IMR-90 (cell line): ENCODE measurements at regions not wholly inside any gene's neighbourhood (a gene's known extent, or its start where the extent isn't known, plus 50 kb on each side); places are given as distances from the start of the nearest gene placed in this dataset.

Experiments
- ATAC-seq: fragments of 200-7000 bp; cut with Tn5 transposase; 2 replicates; pipeline ENCODE4 v1.9.1; 2020; ENCODE audit warnings: low read depth, mild to moderate bottlenecking, moderate library complexity
- BruUV-seq: library from RNA; stranded (reverse); fragments of 400-500 nt; replicated peaks from 2 replicates; lab custom pipeline; 2021; lab: Mats Ljungman, UMichigan
- CTCF ChIA-PET: fragments of 300-600 bp; formaldehyde crosslinking; extraction: SDS; loops from one replicate; lab custom pipeline; 2021; ENCODE audit warnings: antibody characterized with exemption; lab: Yijun Ruan, JAX
- POLR2A ChIA-PET: fragments of 300-600 bp; sonication (Branson Sonifier 250); formaldehyde crosslinking; loops from one replicate; lab custom pipeline; 2022; ENCODE audit warnings: antibody characterized with exemption; ENCODE audit not compliant: unreplicated experiment; lab: Charles Lee
- DNase-seq: peaks from one replicate; pipeline ENCODE4 v3.0.0; 2013
- H2AFZ ChIP-seq: replicated peaks from 2 replicates; pipeline ENCODE3; 2013; ENCODE audit warnings: low read length, mild to moderate bottlenecking; ENCODE audit not compliant: poor library complexity
- H2AK5ac ChIP-seq: 2 replicates; pipeline ENCODE4 v1.6.1; 2013; ENCODE audit warnings: low read depth, low read length, inconsistent platforms
- H2AK9ac ChIP-seq: replicated peaks from 2 replicates; pipeline ENCODE3; 2013; ENCODE audit warnings: mild to moderate bottlenecking, low read depth, low read length, moderate library complexity; ENCODE audit not compliant: poor library complexity
- H2BK120ac ChIP-seq: 2 replicates; pipeline ENCODE4 v1.6.1; 2013; ENCODE audit warnings: low read depth, low read length, inconsistent platforms
- H2BK15ac ChIP-seq: 3 replicates; pipeline ENCODE4 v1.6.1; 2013; ENCODE audit warnings: low read depth, low read length, inconsistent platforms
- H2BK20ac ChIP-seq: 2 replicates; pipeline ENCODE4 v1.6.1; 2013; ENCODE audit warnings: low read depth, mild to moderate bottlenecking, inconsistent platforms, low read length, moderate library complexity
- H2BK5ac ChIP-seq: 2 replicates; pipeline ENCODE4 v1.6.1; 2013; ENCODE audit warnings: mild to moderate bottlenecking, low read depth, low read length, inconsistent platforms; ENCODE audit not compliant: poor library complexity, severe bottlenecking
- H3K14ac ChIP-seq: replicated peaks from 2 replicates; pipeline ENCODE4 v1.6.1; 2013; ENCODE audit warnings: low read depth, low read length, inconsistent platforms
- H3K18ac ChIP-seq: 2 replicates; pipeline ENCODE4 v1.6.1; 2013; ENCODE audit warnings: low read depth, low read length, control low read depth
- H3K23ac ChIP-seq: 2 replicates; pipeline ENCODE4 v1.6.1; 2013; ENCODE audit warnings: low read depth, low read length, inconsistent platforms
- H3K27ac ChIP-seq: 2 replicates; pipeline ENCODE4 v1.5.1; 2013; ENCODE audit warnings: mild to moderate bottlenecking, control low read depth, low read length; ENCODE audit not compliant: insufficient read depth
- H3K27me3 ChIP-seq: 2 replicates; pipeline ENCODE4 v1.6.1; 2013; ENCODE audit warnings: low read length; ENCODE audit not compliant: control insufficient read depth, insufficient read depth
- H3K36me3 ChIP-seq: 2 replicates; pipeline ENCODE4 v1.6.1; 2013; ENCODE audit warnings: low read length, mixed read lengths; ENCODE audit not compliant: control insufficient read depth, insufficient read depth
- H3K4ac ChIP-seq: 2 replicates; pipeline ENCODE4 v1.6.1; 2013; ENCODE audit warnings: low read depth, low read length, inconsistent platforms
- H3K4me1 ChIP-seq: 2 replicates; pipeline ENCODE4 v1.6.1; 2013; ENCODE audit warnings: low read length, mixed read lengths; ENCODE audit not compliant: control insufficient read depth, insufficient read depth
- H3K4me2 ChIP-seq: 2 replicates; pipeline ENCODE4 v1.6.1; 2013; ENCODE audit warnings: low read depth, mild to moderate bottlenecking, control low read depth, low read length, moderate library complexity
- H3K4me3 ChIP-seq: 2 replicates; pipeline ENCODE4 v1.5.1; 2013; ENCODE audit warnings: low read depth, mild to moderate bottlenecking, control low read depth, low read length, moderate library complexity; ENCODE audit not compliant: insufficient read depth
- H3K56ac ChIP-seq: 2 replicates; pipeline ENCODE4 v1.6.1; 2013; ENCODE audit warnings: low read length, inconsistent platforms; ENCODE audit not compliant: insufficient read depth; ENCODE audit errors: extremely low read depth
- H3K79me1 ChIP-seq, 2 experiments: 2 replicates each; pipeline ENCODE4 v1.6.1; 2013; ENCODE audit warnings: low read length in 2 of 2, inconsistent platforms in 1 of 2, low read depth in 1 of 2
- H3K9ac ChIP-seq: 2 replicates; pipeline ENCODE4 v1.6.1; 2013; ENCODE audit warnings: low read depth, low read length, control low read depth
- H3K9me1 ChIP-seq: 2 replicates; pipeline ENCODE4 v1.6.1; 2013; ENCODE audit warnings: low read length, inconsistent platforms; ENCODE audit not compliant: insufficient read depth
- H3K9me3 ChIP-seq: 2 replicates; pipeline ENCODE4 v1.6.1; 2013; ENCODE audit warnings: low read length; ENCODE audit not compliant: control insufficient read depth, insufficient read depth
- H4K20me1 ChIP-seq: 2 replicates; pipeline ENCODE4 v1.6.1; 2013; ENCODE audit warnings: low read length, inconsistent platforms; ENCODE audit not compliant: insufficient read depth
- H4K5ac ChIP-seq: 2 replicates; pipeline ENCODE4 v1.6.1; 2013; ENCODE audit warnings: mild to moderate bottlenecking, low read depth, low read length, control low read depth
- H4K8ac ChIP-seq, 2 experiments: 2 replicates each; pipeline ENCODE4 v1.6.1; 2013; ENCODE audit warnings: low read depth in 2 of 2, low read length in 2 of 2, control low read depth in 1 of 2, inconsistent platforms in 1 of 2
- H4K91ac ChIP-seq: 2 replicates; pipeline ENCODE4 v1.6.1; 2013; ENCODE audit warnings: low read depth, low read length, inconsistent platforms; ENCODE audit not compliant: insufficient read depth
- BHLHE40 ChIP-seq: fragments of 150-350 bp; IDR thresholded peaks from 2 replicates; pipeline ENCODE4 v1.6.1; 2016; ENCODE audit warnings: mild to moderate bottlenecking, low read depth, low read length
- CEBPB ChIP-seq: IDR thresholded peaks from 2 replicates; pipeline ENCODE4 v1.6.1; 2012; ENCODE audit warnings: low read depth, low read length, improper control_type of control experiment
- MAZ ChIP-seq: IDR thresholded peaks from 2 replicates; pipeline ENCODE4 v1.6.1; 2012; ENCODE audit warnings: low read depth, mild to moderate bottlenecking, low read length, improper control_type of control experiment, moderate library complexity, borderline replicate concordance
- MXI1 ChIP-seq: IDR thresholded peaks from 2 replicates; pipeline ENCODE4 v1.6.1; 2012; ENCODE audit warnings: low read depth, mild to moderate bottlenecking, low read length, moderate library complexity, borderline replicate concordance
- NFE2L2 ChIP-seq: fragments of 150-350 bp; IDR thresholded peaks from 2 replicates; pipeline ENCODE4 v1.6.1; 2016; ENCODE audit warnings: low read depth, mild to moderate bottlenecking, low read length
- RAD21 ChIP-seq: IDR thresholded peaks from 2 replicates; pipeline ENCODE4 v1.6.1; 2012; ENCODE audit warnings: low read length, improper control_type of control experiment
- SMC3 ChIP-seq: fragments of 150-350 bp; IDR thresholded peaks from 2 replicates; pipeline ENCODE4 v1.6.1; 2016; ENCODE audit warnings: low read depth, mild to moderate bottlenecking, antibody characterized with exemption, low read length, moderate library complexity
- dilution Hi-C: fragments of 300-500 bp; cut with HindIII; formaldehyde crosslinking; loops from one replicate; pipeline ENCODE4 v1.14.3; 2018; ENCODE audit warnings: low sequenced_read_pairs; ENCODE audit not compliant: unreplicated experiment
- in situ Hi-C: fragments of 300-500 bp; cut with MboI; formaldehyde crosslinking; loops from 3 replicates; pipeline ENCODE4 v1.14.3; 2019; ENCODE audit warnings: low sequenced_read_pairs, inconsistent platforms, mixed read lengths
- intact Hi-C: fragments of 100-400 bp; cut with micrococcal nuclease; formaldehyde crosslinking; loops from 2 replicates; pipeline ENCODE4 v1.10.0; 2022
- TF ChIP-seq, protein P1 (sequence below): fragments of 150-350 bp; IDR thresholded peaks from 2 replicates; pipeline ENCODE4 v1.6.1; 2017; ENCODE audit warnings: mild to moderate bottlenecking, antibody characterized with exemption, low read length, low read depth
- TF ChIP-seq, protein P2 (sequence below): fragments of 150-350 bp; IDR thresholded peaks from 2 replicates; pipeline ENCODE4 v1.6.1; 2016; ENCODE audit warnings: low read depth, mild to moderate bottlenecking, low read length, moderate library complexity, borderline replicate concordance
- TF ChIP-seq, protein P3 (sequence below): conservative IDR thresholded peaks from 2 replicates; pipeline ENCODE4 v1.5.1; 2012; ENCODE audit warnings: mild to moderate bottlenecking, low read depth, low read length, improper control_type of control experiment

GRCh38 chr2:217195016-217195415 lies 335.2 kb upstream of the TNP1 start:
- no peak for DNase-seq
- Histone ChIP-seq H3K36me3 (no peaks in the 10 kb centered on the region), H3K9me1 (no peaks in the 10 kb centered on the region), H2AFZ (no peak overlapping the region), H3K4me2 (no peak overlapping the region), H3K23ac (no peak overlapping the region), H3K56ac (no peak overlapping the region), H2BK20ac (no peak overlapping the region), H3K4me3 (no peak overlapping the region), H3K9me3 (peaks cover 3% of the 10 kb centered on the region), H2AK5ac (no peak overlapping the region), H3K4me1 (peaks cover 2% of the 10 kb centered on the region; the same call in 1 of the 2 replicates), H3K4ac (no peak overlapping the region), H4K91ac (no peak overlapping the region), H4K5ac (no peak overlapping the region), H2BK120ac (no peak overlapping the region), H2AK9ac (no peak overlapping the region), H2BK5ac (no peak overlapping the region), H3K27me3 (no peaks in the 10 kb centered on the region), H3K79me1 (no peaks in the 10 kb centered on the region), H3K14ac (no peak overlapping the region), H3K27ac (no peak overlapping the region), H4K8ac (no peak overlapping the region), H4K20me1 (no peaks in the 10 kb centered on the region), H2BK15ac (no peak overlapping the region), H3K18ac (no peak overlapping the region), H3K9ac (no peak overlapping the region)
- TF ChIP-seq NFE2L2 (no peak), SMC3 (no peak), MAZ (no peak), RAD21 (no peak), MXI1 (no peak), CEBPB (no peak), BHLHE40 (no peak)
- TF ChIP-seq, protein P1, sequence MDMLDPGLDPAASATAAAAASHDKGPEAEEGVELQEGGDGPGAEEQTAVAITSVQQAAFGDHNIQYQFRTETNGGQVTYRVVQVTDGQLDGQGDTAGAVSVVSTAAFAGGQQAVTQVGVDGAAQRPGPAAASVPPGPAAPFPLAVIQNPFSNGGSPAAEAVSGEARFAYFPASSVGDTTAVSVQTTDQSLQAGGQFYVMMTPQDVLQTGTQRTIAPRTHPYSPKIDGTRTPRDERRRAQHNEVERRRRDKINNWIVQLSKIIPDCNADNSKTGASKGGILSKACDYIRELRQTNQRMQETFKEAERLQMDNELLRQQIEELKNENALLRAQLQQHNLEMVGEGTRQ: no peak
- TF ChIP-seq, protein P2, sequence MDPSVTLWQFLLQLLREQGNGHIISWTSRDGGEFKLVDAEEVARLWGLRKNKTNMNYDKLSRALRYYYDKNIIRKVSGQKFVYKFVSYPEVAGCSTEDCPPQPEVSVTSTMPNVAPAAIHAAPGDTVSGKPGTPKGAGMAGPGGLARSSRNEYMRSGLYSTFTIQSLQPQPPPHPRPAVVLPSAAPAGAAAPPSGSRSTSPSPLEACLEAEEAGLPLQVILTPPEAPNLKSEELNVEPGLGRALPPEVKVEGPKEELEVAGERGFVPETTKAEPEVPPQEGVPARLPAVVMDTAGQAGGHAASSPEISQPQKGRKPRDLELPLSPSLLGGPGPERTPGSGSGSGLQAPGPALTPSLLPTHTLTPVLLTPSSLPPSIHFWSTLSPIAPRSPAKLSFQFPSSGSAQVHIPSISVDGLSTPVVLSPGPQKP: no peak
- TF ChIP-seq, protein P3, sequence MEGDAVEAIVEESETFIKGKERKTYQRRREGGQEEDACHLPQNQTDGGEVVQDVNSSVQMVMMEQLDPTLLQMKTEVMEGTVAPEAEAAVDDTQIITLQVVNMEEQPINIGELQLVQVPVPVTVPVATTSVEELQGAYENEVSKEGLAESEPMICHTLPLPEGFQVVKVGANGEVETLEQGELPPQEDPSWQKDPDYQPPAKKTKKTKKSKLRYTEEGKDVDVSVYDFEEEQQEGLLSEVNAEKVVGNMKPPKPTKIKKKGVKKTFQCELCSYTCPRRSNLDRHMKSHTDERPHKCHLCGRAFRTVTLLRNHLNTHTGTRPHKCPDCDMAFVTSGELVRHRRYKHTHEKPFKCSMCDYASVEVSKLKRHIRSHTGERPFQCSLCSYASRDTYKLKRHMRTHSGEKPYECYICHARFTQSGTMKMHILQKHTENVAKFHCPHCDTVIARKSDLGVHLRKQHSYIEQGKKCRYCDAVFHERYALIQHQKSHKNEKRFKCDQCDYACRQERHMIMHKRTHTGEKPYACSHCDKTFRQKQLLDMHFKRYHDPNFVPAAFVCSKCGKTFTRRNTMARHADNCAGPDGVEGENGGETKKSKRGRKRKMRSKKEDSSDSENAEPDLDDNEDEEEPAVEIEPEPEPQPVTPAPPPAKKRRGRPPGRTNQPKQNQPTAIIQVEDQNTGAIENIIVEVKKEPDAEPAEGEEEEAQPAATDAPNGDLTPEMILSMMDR: no peak
- in situ Hi-C loops: no loop called here
- intact Hi-C loops: no loop called here
- ATAC-seq: no peak
- dilution Hi-C loops: no loop called here
- ChIA-PET POLR2A (no interaction called here), CTCF (no interaction called here)
- no TSS peak for BruUV-seq
